ENCODE measurements at regions not wholly inside any gene's neighbourhood (a gene's known extent, or its start where the extent isn't known, plus 50 kb on each side); places are given as distances from the start of the nearest gene placed in this dataset.

- H3K4me3 ChIP-seq (ENCODE audit: low read length), result no peak overlapping the region
- H3K9ac ChIP-seq (ENCODE audit: low read length), result no peak overlapping the region
- no peaks in the 10 kb centered on the region for H4K20me1 ChIP-seq (ENCODE audit: insufficient read depth)
- H3K9me2 ChIP-seq (ENCODE audit: insufficient read depth, low read length), result no peaks in the 10 kb centered on the region
- H3K27ac ChIP-seq (ENCODE audit: low read length), result no peak overlapping the region
- H3K27me3 ChIP-seq (ENCODE audit: insufficient read depth, low read depth, low read length), result no peaks in the 10 kb centered on the region
- no peaks in the 10 kb centered on the region for H3K9me3 ChIP-seq (ENCODE audit: low read length)
- no peak overlapping the region for H3K4me2 ChIP-seq (ENCODE audit: low read length)
- no peak for TF ChIP-seq EZH2 (IDR thresholded peaks at IDR 0.05; ENCODE audit: borderline replicate concordance, insufficient read depth, low read length, poor library complexity, severe bottlenecking)
- TF ChIP-seq TAF1 (IDR thresholded peaks at IDR 0.05; ENCODE audit: low read depth), result no peak
- no peak for TF ChIP-seq SMC3 (conservative IDR thresholded peaks at IDR 0.05; ENCODE audit: poor library complexity)
- no peak for TF ChIP-seq POLR2AphosphoS5 (IDR thresholded peaks at IDR 0.05)
- TF ChIP-seq RAD21 (conservative IDR thresholded peaks at IDR 0.05), result no peak
- TF ChIP-seq CTCF (IDR thresholded peaks at IDR 0.05; ENCODE audit: poor library complexity, severe bottlenecking), result no peak
- no peak for TF ChIP-seq MXI1 (conservative IDR thresholded peaks at IDR 0.05; ENCODE audit: poor library complexity, severe bottlenecking)
- TF ChIP-seq REST (IDR thresholded peaks at IDR 0.05; ENCODE audit: borderline replicate concordance), result no peak
- no peak for TF ChIP-seq EP300 (conservative IDR thresholded peaks at IDR 0.05; ENCODE audit: poor library complexity, severe bottlenecking)
- no peaks in the 10 kb centered on the region for H3F3A ChIP-seq (ENCODE audit: insufficient read depth, low read length, poor library complexity, severe bottlenecking)
- H3K79me2 ChIP-seq (replicated peaks; ENCODE audit: insufficient read depth, low read length), result no peaks in the 10 kb centered on the region
- H3K36me3 ChIP-seq (ENCODE audit: insufficient read depth, low read length), result no peaks in the 10 kb centered on the region
- no peak overlapping the region for H2AFZ ChIP-seq (ENCODE audit: low read depth, low read length)
These were observed 478.2 kb downstream of the NTRK3 start for GRCh38 chr15:87778358-87778757.

GRCh38 chr15:87777054-87777561, 479.4 kb downstream of the NTRK3 start:
- TF ChIP-seq CTCF (IDR thresholded peaks at IDR 0.05; ENCODE audit: poor library complexity, severe bottlenecking) (no peak), TAF1 (IDR thresholded peaks at IDR 0.05; ENCODE audit: low read depth) (no peak)
- Histone ChIP-seq H2AFZ (ENCODE audit: low read depth, low read length) (no peak overlapping the region), H3K27me3 (ENCODE audit: insufficient read depth, low read depth, low read length) (no peaks in the 10 kb centered on the region), H3K4me2 (ENCODE audit: low read length) (no peak overlapping the region), H4K20me1 (ENCODE audit: insufficient read depth) (no peaks in the 10 kb centered on the region), H3K27ac (ENCODE audit: low read length) (no peak overlapping the region), H3K9ac (ENCODE audit: low read length) (no peak overlapping the region), H3F3A (ENCODE audit: insufficient read depth, low read length, poor library complexity, severe bottlenecking) (no peaks in the 10 kb centered on the region), H3K9me3 (ENCODE audit: low read length) (no peaks in the 10 kb centered on the region), H3K36me3 (ENCODE audit: insufficient read depth, low read length) (no peaks in the 10 kb centered on the region), H3K4me3 (ENCODE audit: low read length) (no peak overlapping the region), H3K9me2 (ENCODE audit: insufficient read depth, low read length) (no peaks in the 10 kb centered on the region), H3K79me2 (replicated peaks; ENCODE audit: insufficient read depth, low read length) (no peaks in the 10 kb centered on the region)

Data from neural cell (in vitro differentiated cells).